A673 (cell line): ENCODE measurements at regions not wholly inside any gene's neighbourhood (a gene's known extent, or its start where the extent isn't known, plus 50 kb on each side); places are given as distances from the start of the nearest gene placed in this dataset.

Source experiments
- BruUV-seq: library from RNA; stranded (reverse); fragments of 400-500 nt; replicated peaks from 2 replicates; lab custom pipeline; 2021; lab: Mats Ljungman, UMichigan
- CTCF ChIA-PET: fragments of 300-600 bp; sonication (Branson Sonifier 250); formaldehyde crosslinking; loops from one replicate; lab custom pipeline; 2022; ENCODE audit warnings: antibody characterized with exemption; lab: Charles Lee
- POLR2A ChIA-PET: fragments of 300-600 bp; sonication (Branson Sonifier 250); formaldehyde crosslinking; loops from one replicate; lab custom pipeline; 2022; ENCODE audit warnings: antibody characterized with exemption; ENCODE audit not compliant: low non-redundant PET; lab: Charles Lee
- DNase-seq: peaks from one replicate; pipeline ENCODE4 v3.0.0-alpha.2; 2015; ENCODE audit warnings: low spot score
- H3K27ac ChIP-seq: fragments of 200-600 bp; sonication (generic); 2 replicates; pipeline ENCODE4 v1.5.1; 2016; ENCODE audit warnings: mixed run types, low read depth, mild to moderate bottlenecking, mixed read lengths, antibody characterized with exemption, low read length; ENCODE audit not compliant: poor library complexity, severe bottlenecking
- H3K27me3 ChIP-seq: fragments of 200-600 bp; sonication (generic); replicated peaks from 2 replicates; pipeline ENCODE4 v1.6.1; 2017; ENCODE audit warnings: mixed run types, low read depth, mild to moderate bottlenecking, mixed read lengths, antibody characterized with exemption, low read length; ENCODE audit not compliant: insufficient read depth, poor library complexity
- H3K36me3 ChIP-seq: fragments of 200-600 bp; sonication (generic); 2 replicates; pipeline ENCODE4 v1.6.1; 2016; ENCODE audit warnings: mixed run types, mild to moderate bottlenecking, mixed read lengths, antibody characterized with exemption, low read length; ENCODE audit not compliant: insufficient read depth, poor library complexity, severe bottlenecking
- H3K4me1 ChIP-seq: fragments of 200-600 bp; sonication (generic); 2 replicates; pipeline ENCODE4 v1.6.1; 2017; ENCODE audit warnings: mixed run types, mild to moderate bottlenecking, mixed read lengths, antibody characterized with exemption, low read length; ENCODE audit not compliant: insufficient read depth, poor library complexity, severe bottlenecking
- H3K4me3 ChIP-seq: fragments of 200-600 bp; sonication (generic); 2 replicates; pipeline ENCODE4 v1.5.1; 2016; ENCODE audit warnings: low read depth, mixed run types, mild to moderate bottlenecking, mixed read lengths, low read length; ENCODE audit not compliant: poor library complexity, severe bottlenecking
- H3K9me3 ChIP-seq: fragments of 200-600 bp; sonication (generic); 2 replicates; pipeline ENCODE4 v1.6.1; 2016; ENCODE audit warnings: mixed run types, low read depth, mild to moderate bottlenecking, mixed read lengths, antibody characterized with exemption, low read length; ENCODE audit not compliant: poor library complexity, severe bottlenecking
- CTCF ChIP-seq: fragments of 300-800, 200-600 bp; sonication (generic); conservative IDR thresholded peaks from 2 replicates; pipeline ENCODE4 v1.5.1; 2017; ENCODE audit warnings: low read depth, mild to moderate bottlenecking, antibody characterized with exemption, low read length, moderate library complexity, mixed read lengths
- EZH2 ChIP-seq: fragments of 200-600 bp; sonication (generic); IDR thresholded peaks from 2 replicates; pipeline ENCODE4 v1.6.1; 2017; ENCODE audit warnings: borderline replicate concordance, low read depth, mild to moderate bottlenecking, mixed read lengths, antibody characterized with exemption, low read length; ENCODE audit not compliant: poor library complexity, severe bottlenecking
- intact Hi-C: fragments of 100-400 bp; cut with micrococcal nuclease; formaldehyde crosslinking; loops from one replicate; pipeline ENCODE4 v1.10.0; 2022; ENCODE audit not compliant: unreplicated experiment

GRCh38 chr21:15455819-15456462, 273.8 kb upstream of the USP25 start:
- CTCF ChIA-PET, result no interaction called here

GRCh38 chr21:15457965-15458364, 271.8 kb upstream of the USP25 start:
- CTCF ChIA-PET, result no interaction called here
- no TSS peak for BruUV-seq

More at GRCh38 chr21:15455819-15456462, 273.8 kb upstream of the USP25 start:
- no peak overlapping the region for H3K27ac ChIP-seq
- intact Hi-C loops, result no loop called here
- H3K9me3 ChIP-seq, result no peaks in the 10 kb centered on the region
- DNase-seq, result no peak
- H3K4me3 ChIP-seq, result no peak overlapping the region
- no TSS peak for BruUV-seq
- H3K36me3 ChIP-seq, result no peaks in the 10 kb centered on the region
- no peaks in the 10 kb centered on the region for H3K4me1 ChIP-seq
- no peaks in the 10 kb centered on the region for H3K27me3 ChIP-seq
- TF ChIP-seq CTCF (no peak), EZH2 (no peak)
- POLR2A ChIA-PET, result no interaction called here

GRCh38 chr21:15462092-15462491, 267.7 kb upstream of the USP25 start:
- ChIA-PET POLR2A (no interaction called here), CTCF (no interaction called here)
- Histone ChIP-seq H3K27ac (no peak overlapping the region), H3K4me3 (no peak overlapping the region), H3K27me3 (no peaks in the 10 kb centered on the region), H3K4me1 (no peaks in the 10 kb centered on the region), H3K36me3 (no peaks in the 10 kb centered on the region), H3K9me3 (no peaks in the 10 kb centered on the region)
- no TSS peak for BruUV-seq
- intact Hi-C loops, result no loop called here
- TF ChIP-seq CTCF, result no peak
- TF ChIP-seq EZH2, result no peak
- no peak for DNase-seq

More at GRCh38 chr21:15457965-15458364, 271.8 kb upstream of the USP25 start:
- POLR2A ChIA-PET, result no interaction called here
- no peaks in the 10 kb centered on the region for H3K9me3 ChIP-seq
- no peak overlapping the region for H3K4me3 ChIP-seq
- H3K36me3 ChIP-seq, result no peaks in the 10 kb centered on the region
- H3K27me3 ChIP-seq, result no peaks in the 10 kb centered on the region
- no peak for TF ChIP-seq CTCF
- TF ChIP-seq EZH2, result no peak
- intact Hi-C loops, result no loop called here
- H3K4me1 ChIP-seq, result no peaks in the 10 kb centered on the region
- H3K27ac ChIP-seq, result no peak overlapping the region
- DNase-seq, result no peak
